SK-N-MC (cell line): ENCODE measurements at regions not wholly inside any gene's neighbourhood (a gene's known extent, or its start where the extent isn't known, plus 50 kb on each side); places are given as distances from the start of the nearest gene placed in this dataset.

Experiments used
- EZH2 ChIP-seq: fragments of 200-600 bp; sonication (generic); IDR thresholded peaks from one replicate; pipeline ENCODE4 v1.6.1; 2017; ENCODE audit warnings: antibody characterized with exemption
- POLR2AphosphoS5 ChIP-seq: IDR thresholded peaks from 2 replicates; pipeline ENCODE4 v1.6.1; 2012; ENCODE audit warnings: mild to moderate bottlenecking, low read depth, low read length, borderline replicate concordance

DNA sequence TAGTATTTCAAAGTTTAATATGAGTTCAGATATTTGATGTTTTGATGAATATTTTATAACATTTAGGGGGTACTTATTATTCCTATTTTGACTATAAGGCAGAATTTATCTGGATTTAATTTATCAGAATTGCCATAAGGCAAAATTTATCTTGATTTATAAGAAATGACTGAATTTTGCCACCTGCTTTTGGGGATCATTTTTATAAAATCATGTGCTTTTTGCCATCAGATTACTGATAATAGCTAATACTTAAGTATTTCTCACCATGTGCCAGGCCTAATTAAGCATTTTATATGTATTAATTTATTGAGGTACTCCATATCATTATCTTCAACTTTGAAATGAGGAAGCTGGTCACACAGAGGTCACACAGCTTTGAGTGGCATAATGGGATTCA, 423.7 kb downstream of the PRKD1 start:
- TF ChIP-seq EZH2 = no peak
- no peak for TF ChIP-seq POLR2AphosphoS5
